Neural cell (in vitro differentiated cells): ENCODE measurements at regions not wholly inside any gene's neighbourhood (a gene's known extent, or its start where the extent isn't known, plus 50 kb on each side); places are given as distances from the start of the nearest gene placed in this dataset.

Experiments used
- EP300 ChIP-seq: fragments of 450-650 bp; conservative IDR thresholded peaks from 2 replicates; pipeline ENCODE4 v1.6.1; 2014; ENCODE audit warnings: antibody characterized with exemption, mild to moderate bottlenecking, moderate library complexity; ENCODE audit not compliant: poor library complexity, severe bottlenecking
- EZH2 ChIP-seq: fragments of 200-600, 300-800 bp; shearing (Covaris generic), sonication (generic); IDR thresholded peaks from 2 replicates; pipeline ENCODE4 v1.6.1; 2014; ENCODE audit warnings: antibody characterized with exemption, low read length, borderline replicate concordance, mild to moderate bottlenecking; ENCODE audit not compliant: insufficient read depth, poor library complexity, severe bottlenecking
- MXI1 ChIP-seq: fragments of 450-650 bp; conservative IDR thresholded peaks from 2 replicates; pipeline ENCODE4 v1.6.1; 2014; ENCODE audit warnings: antibody characterized with exemption, mild to moderate bottlenecking; ENCODE audit not compliant: poor library complexity, severe bottlenecking
- POLR2AphosphoS5 ChIP-seq: IDR thresholded peaks from 2 replicates; pipeline ENCODE4 v1.6.1; 2012
- RAD21 ChIP-seq: fragments of 450-650 bp; conservative IDR thresholded peaks from 2 replicates; pipeline ENCODE4 v1.6.1; 2014; ENCODE audit warnings: antibody characterized with exemption, mild to moderate bottlenecking, moderate library complexity
- REST ChIP-seq: IDR thresholded peaks from 2 replicates; pipeline ENCODE4 v1.6.1; 2012; ENCODE audit warnings: borderline replicate concordance
- SMC3 ChIP-seq: fragments of 450-650 bp; conservative IDR thresholded peaks from 2 replicates; pipeline ENCODE4 v1.6.1; 2014; ENCODE audit warnings: antibody characterized with exemption, mild to moderate bottlenecking, moderate library complexity; ENCODE audit not compliant: poor library complexity
- TAF1 ChIP-seq: IDR thresholded peaks from 2 replicates; pipeline ENCODE4 v1.6.1; 2012; ENCODE audit warnings: low read depth
- TF ChIP-seq, protein P1 (sequence below): fragments of 450-650 bp; IDR thresholded peaks from 2 replicates; pipeline ENCODE4 v1.5.1; 2014; ENCODE audit warnings: antibody characterized with exemption, mild to moderate bottlenecking, moderate library complexity; ENCODE audit not compliant: poor library complexity, severe bottlenecking

DNA sequence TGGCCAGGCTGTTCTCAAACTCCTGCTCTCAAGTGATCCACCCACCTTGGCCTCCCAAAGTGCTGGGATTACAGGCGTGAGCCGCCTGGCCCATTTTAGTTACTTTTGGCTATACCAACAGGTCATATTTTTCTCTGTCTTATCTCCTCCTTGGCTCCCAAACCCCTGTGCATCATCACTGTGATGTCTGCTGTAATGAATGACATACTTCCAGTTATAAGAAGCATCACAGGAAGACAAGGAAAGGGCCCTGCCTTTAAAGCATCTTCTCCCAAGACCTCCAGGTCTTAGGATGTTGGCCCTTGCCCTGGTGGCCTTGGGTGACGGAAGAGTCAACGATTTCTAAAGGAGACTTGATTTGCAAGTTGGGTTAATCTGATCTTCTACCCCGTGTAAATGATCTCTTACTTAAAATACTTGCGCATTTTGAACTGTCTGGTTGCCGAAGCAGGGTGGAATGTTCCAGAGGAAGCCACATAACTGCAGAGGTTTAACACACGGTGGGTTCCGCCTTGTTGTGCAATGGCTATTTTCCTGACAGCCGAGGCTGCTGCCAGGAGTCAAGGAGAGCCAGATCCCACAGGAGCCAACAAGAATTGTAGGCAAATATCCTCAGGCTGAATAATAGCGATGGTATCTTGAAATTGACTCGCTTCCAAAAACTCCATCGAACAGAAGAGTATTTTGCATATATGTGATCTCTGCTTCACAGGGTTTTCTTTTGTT is 55.7 kb upstream of the PLXNC1 start:
- TF ChIP-seq, protein P1, sequence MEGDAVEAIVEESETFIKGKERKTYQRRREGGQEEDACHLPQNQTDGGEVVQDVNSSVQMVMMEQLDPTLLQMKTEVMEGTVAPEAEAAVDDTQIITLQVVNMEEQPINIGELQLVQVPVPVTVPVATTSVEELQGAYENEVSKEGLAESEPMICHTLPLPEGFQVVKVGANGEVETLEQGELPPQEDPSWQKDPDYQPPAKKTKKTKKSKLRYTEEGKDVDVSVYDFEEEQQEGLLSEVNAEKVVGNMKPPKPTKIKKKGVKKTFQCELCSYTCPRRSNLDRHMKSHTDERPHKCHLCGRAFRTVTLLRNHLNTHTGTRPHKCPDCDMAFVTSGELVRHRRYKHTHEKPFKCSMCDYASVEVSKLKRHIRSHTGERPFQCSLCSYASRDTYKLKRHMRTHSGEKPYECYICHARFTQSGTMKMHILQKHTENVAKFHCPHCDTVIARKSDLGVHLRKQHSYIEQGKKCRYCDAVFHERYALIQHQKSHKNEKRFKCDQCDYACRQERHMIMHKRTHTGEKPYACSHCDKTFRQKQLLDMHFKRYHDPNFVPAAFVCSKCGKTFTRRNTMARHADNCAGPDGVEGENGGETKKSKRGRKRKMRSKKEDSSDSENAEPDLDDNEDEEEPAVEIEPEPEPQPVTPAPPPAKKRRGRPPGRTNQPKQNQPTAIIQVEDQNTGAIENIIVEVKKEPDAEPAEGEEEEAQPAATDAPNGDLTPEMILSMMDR: no peak
- TF ChIP-seq RAD21 (no peak), EZH2 (no peak), POLR2AphosphoS5 (no peak), TAF1 (no peak), EP300 (no peak), SMC3 (no peak), REST (no peak), MXI1 (no peak)
